B cell (primary cell): ENCODE measurements at regions not wholly inside any gene's neighbourhood (a gene's known extent, or its start where the extent isn't known, plus 50 kb on each side); places are given as distances from the start of the nearest gene placed in this dataset.

Source experiments
- CTCF ChIP-seq: fragments of 200-600 bp; IDR thresholded peaks from one replicate; pipeline ENCODE4 v1.8.0; 2022; ENCODE audit warnings: antibody characterized with exemption, mild to moderate bottlenecking
- EZH2 ChIP-seq: IDR thresholded peaks from 2 replicates; pipeline ENCODE4 v1.6.1; 2012; ENCODE audit warnings: borderline replicate concordance, low read depth, mild to moderate bottlenecking, moderate library complexity, low read length; ENCODE audit not compliant: insufficient read depth, poor library complexity, severe bottlenecking

GRCh38 chr4:176979416-176979815 is 186.7 kb upstream of the VEGFC start:
- TF ChIP-seq CTCF (no peak), EZH2 (no peak)
